NCI-H1092 (cell line): ENCODE measurements at regions not wholly inside any gene's neighbourhood (a gene's known extent, or its start where the extent isn't known, plus 50 kb on each side); places are given as distances from the start of the nearest gene placed in this dataset.

ENCODE experiments used
- DNase-seq: peaks from one replicate; lab custom pipeline; 2025; lab: John Stamatoyannopoulos, UW

- DNase-seq = no peak
These were observed 226.0 kb downstream of the SNX18 start for GRCh38 chr5:54743581-54743980.

DNA sequence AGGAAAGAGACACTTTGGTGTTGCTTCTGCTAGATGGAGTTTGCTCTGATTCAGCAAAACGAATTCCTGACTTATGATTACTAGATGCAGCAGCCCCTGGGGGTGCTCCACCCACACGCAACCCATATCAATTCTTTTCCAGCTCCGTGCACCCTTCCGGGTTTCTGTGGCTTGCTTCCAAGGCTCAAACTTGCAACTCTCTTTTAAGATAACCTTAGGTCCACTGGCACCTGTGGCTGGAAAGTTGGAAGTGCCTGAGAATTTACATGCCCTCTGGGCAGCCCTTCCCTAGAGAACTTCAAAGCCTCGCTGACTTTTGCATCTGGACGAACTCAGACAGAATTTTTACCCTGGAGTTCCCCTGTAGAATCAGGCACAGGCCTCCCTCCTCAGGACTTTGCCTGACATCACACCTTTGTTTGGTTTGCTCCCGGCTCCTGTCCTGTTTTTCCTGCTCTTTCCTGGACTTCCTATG, 224.9 kb downstream of the SNX18 start:
- no peak for DNase-seq

DNA sequence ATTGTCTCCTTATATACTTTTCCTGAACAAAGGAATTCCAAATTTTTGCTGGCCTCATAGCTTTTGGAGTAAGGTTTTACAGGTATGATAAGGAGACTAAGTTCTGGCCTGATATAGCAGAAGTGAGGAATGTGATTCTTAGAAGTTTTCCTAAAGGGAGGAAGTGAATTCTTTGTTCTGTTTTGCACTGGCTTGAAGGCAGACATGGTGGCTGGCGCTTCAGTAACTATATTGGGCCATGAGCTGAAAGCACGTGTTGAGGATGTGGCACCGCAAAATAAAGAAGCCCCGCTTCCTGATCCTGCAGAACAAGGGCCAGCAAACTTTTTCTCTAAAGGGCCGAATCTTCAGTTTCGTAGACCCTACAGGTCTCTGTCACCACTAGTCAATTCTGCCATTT, 224.2 kb downstream of the SNX18 start:
- no peak for DNase-seq

DNA sequence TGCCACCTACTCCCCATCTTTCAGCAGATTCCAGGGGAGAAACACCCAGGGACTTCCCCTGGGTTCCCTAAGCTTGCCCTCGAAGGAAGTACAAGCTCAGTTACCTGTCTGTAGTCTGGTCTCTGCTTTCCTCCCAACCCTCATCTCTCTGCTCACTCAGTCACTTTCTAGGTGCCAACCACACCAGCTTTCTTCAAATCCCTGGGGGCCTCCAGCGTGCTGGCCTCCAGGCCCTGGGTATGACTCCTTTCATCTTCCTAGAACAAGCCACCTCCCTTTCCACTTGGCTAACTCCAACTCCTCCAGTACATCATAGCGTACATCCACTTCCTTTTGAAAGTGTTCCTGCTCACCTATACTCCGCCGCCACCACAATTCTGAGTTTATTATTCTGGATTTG, 222.6 kb downstream of the SNX18 start:
- no peak for DNase-seq

- DNase-seq = no peak
These were observed 221.8 kb downstream of the SNX18 start for GRCh38 chr5:54739371-54739770.

GRCh38 chr5:54738973-54739367, 221.4 kb downstream of the SNX18 start:
- DNase-seq = no peak

GRCh38 chr5:54738118-54738972, 220.8 kb downstream of the SNX18 start:
- no peak for DNase-seq

GRCh38 chr5:54736003-54736797, 218.6 kb downstream of the SNX18 start:
- DNase-seq = no peak

DNA sequence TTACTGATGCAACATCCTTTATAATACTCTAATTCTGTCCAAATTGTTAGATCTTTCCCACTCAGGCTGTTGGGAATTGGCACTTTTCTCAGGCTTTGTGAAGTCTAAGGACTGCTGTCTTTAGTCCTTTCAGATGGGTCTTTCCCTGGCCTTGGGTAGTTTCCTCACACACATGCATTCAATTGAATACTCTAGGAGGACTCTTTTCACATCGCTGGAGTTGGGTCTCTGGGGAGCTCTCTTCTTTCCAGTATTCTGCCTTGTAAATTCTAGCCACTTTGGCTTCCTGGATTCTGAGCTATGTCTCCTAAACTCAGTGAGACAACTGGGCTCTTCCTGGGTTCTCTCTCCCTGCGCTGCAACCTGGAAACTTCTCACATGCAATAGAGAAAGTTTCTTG, 215.5 kb downstream of the SNX18 start:
- no peak for DNase-seq

- DNase-seq = no peak
These were observed 214.5 kb downstream of the SNX18 start for GRCh38 chr5:54732108-54732507.

DNA sequence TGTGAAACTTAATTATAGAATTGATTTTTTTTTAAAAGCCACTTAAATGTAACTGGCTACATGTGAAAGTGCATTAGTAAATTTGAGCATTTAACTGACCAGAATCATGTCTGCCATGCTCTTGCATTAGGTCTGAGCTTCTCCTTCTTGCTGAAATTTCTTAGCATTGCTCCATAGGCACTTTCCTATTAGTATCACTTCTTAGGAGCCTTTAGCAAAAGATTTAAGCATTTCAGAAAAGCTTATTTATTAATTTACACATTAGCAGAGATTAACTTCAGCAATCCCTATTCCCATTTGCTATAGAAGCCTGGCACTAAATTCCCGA, 211.0 kb downstream of the SNX18 start:
- DNase-seq = no peak

GRCh38 chr5:54727874-54728587, 210.5 kb downstream of the SNX18 start:
- no peak for DNase-seq

DNA sequence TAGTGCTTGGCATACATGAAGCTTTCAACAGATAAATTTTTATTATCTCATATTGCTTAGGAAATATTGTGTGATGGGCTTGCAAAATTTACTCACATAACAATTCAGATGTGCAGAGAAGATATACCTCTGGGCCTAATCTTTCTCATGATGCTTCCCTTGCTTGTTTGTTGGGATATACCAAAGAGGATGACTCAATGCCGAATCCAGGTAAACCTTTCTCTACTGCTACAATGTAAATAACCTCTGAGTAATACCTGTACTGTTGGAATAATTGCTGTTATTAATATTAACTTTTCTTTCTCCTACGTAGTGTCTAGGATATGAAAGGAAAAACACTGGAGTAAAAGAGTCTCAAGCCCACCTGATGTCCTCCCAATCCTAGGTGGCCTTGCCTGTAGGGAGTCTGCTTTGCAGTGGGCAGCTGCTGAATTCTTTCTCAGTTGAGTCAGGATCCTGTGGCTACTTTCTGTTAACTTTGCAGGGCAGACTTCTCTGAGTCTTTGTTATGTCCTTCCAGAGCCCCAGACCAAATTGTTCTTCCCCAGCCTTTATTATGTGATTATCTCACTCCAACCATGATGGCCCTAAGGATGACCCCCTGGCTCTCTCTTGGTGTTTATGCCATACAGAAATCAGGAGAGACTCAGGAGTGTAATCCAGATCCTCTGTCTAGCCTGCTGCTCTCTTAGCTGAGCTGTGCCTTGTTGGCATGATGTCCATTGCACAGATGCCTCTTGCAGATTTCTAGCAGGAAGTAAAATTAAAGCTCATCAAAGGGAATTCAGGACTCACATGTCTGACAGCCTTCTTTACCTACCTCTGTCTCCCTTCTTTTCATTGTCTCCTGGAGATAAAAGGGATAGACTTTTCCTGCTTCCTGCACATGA, 208.1 kb downstream of the SNX18 start:
- DNase-seq = no peak

- no peak for DNase-seq
These were observed 205.4 kb downstream of the SNX18 start for GRCh38 chr5:54722846-54723433.

DNA sequence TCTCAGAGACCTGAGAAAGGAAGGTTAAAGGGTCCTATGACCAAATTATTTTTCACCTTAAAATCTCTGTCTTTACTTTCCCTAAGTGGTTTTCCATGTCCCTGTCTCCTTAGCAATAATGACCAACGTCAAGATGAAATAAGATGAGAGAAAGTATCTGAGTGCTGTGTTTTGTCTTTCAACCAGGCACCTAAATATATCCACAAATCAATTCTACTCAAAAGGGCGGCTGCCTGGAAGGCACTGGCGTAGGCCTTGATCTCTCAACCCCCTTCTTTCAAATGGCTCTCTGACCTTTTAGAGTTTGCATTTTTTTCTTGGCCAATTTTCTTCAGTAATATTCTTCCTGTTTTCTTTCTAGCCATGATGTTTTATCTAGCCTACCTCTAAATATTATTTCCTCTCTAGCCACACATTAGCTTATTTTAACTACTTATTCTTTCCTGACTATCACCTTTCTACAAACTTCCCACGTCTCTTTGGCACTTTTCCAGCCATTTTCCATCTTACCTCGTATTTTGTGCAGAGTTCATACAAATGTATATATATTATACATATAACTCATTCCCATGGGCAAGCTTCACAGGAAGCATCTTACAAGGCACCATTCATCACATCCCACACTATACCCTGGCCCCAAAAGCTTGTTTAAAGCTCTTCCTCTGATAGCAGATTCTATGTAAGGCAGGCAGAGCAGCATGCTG, 204.5 kb downstream of the SNX18 start:
- no peak for DNase-seq

DNA sequence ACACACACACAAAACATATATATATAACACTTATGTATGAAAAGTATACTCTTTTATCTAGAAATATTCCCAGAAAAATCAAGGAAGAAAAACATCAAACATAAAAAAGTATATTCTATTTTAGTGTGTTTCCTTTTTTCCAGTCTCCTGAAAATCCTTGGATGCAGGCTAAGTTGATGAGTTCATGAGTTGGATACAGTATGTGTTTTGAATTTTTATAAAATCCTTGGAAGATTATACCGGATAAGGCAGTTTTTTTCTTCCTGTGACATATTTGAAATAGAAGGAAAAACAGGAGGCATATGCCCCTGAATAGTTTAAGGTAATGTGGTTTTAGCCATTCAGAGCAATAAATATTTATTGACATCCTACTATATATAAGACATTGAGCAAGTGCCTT, 203.6 kb downstream of the SNX18 start:
- no peak for DNase-seq

- no peak for DNase-seq
These were observed 202.8 kb downstream of the SNX18 start for GRCh38 chr5:54720341-54720740.

DNA sequence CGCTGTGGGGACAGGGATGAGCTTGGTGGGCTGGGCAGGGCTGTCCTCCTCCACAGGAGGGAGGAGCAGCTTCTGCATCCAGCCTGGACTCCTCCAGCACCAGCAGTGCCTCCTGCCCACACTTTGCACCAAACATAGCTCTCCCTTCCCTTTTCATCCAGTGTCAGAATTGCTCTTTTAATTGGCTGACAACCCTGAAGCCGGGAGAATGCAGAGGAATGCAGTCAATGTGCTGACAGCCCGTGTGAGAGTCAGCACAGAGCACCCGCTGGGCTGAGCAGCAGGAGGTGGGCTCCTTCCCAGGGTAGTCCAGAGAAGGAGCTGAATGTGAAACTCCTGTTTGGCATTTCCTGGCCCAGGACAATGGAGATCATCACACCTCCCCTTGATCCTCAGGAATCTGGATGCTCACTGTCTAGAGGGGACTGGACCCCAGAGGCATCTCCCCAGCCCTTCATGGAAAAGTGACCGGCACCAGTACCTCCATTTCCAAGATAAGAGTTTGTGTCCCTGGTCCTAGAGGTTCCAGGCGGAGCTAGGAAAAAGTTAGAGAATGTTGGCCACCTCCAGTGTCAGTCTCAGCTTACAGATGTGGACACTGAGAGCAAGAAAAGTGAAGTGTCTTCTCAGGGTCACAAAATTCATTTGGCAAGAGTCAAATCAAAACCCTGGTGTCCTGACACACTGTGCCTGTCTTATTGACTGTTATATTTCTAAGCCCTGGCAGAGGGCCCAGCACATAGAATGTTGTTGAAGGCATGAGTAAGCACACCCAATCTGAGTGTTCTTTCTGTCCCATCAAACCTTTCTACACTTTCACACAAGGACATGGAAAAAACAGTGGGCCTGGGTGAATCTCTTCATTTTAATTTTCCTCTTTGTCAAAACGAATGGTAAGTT, 202.1 kb downstream of the SNX18 start:
- no peak for DNase-seq

GRCh38 chr5:54718656-54719055, 201.1 kb downstream of the SNX18 start:
- DNase-seq = no peak

DNA sequence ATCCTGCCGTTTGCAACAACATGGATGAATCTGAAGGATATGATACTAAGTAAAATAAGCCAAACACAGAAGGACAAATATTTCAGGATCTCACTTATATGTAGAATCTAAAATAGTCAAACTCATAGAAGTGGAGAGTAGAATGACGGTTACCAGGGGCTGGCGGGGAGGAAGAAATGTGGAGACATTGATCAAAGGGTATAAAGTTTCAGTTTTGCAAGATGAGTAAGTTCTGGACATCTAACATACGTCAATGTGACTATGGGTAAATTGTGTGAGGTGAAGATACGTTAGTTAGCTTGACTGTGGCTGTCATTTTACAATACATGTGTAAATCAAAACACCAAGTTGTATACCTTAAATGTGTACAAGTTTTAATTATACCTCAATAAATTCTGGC, 200.3 kb downstream of the SNX18 start:
- no peak for DNase-seq
